Posterior vena cava (tissue), 2 donors: ENCODE measurements at regions not wholly inside any gene's neighbourhood (a gene's known extent, or its start where the extent isn't known, plus 50 kb on each side); places are given as distances from the start of the nearest gene placed in this dataset.
"Not testable (repeated sequence)": the region's sequence is repeated elsewhere in the genome, so short reads cannot be mapped to it uniquely, and the experiment has no call there.

ENCODE experiments used
- DNase-seq: peaks from one replicate; pipeline ENCODE4 v3.0.0-alpha.2; 2020; ENCODE audit warnings: low spot score
- intact Hi-C, 2 donors: fragments of 100-400 bp; cut with DNase I; formaldehyde crosslinking; loops; one replicate each; pipeline versions ENCODE4 v1.14.1 to v1.14.2; 2022 to 2023
- donor health status: DM: yes; HTN: yes; CAD: no.
- donor health status: DM: yes; HTN: yes; CAD: no.

GRCh38 chr10:42533866-42534265 is 104.5 kb downstream of the ZNF33B start:
- DNase-seq, intact Hi-C loops: not testable (repeated sequence)

GRCh38 chr10:42532996-42533395 is 105.4 kb downstream of the ZNF33B start:
- intact Hi-C loops = no loop called here
- DNase-seq = no peak

GRCh38 chr10:42523098-42523497 is 115.3 kb downstream of the ZNF33B start:
- DNase-seq = no peak
- intact Hi-C loops = no loop called here

- no peak for DNase-seq
- intact Hi-C loops = no loop called here
Observed at GRCh38 chr10:42519761-42520460, 118.5 kb downstream of the ZNF33B start.

GRCh38 chr10:42519079-42519478 is 119.3 kb downstream of the ZNF33B start:
- intact Hi-C loops = no loop called here
- no peak for DNase-seq

GRCh38 chr10:42513921-42514320 is 124.4 kb downstream of the ZNF33B start:
- no peak for DNase-seq
- intact Hi-C loops = no loop called here

GRCh38 chr10:42491801-42492200 is 146.6 kb downstream of the ZNF33B start:
- no peak for DNase-seq
- intact Hi-C loops = no loop called here

GRCh38 chr10:42491001-42491592 is 147.3 kb downstream of the ZNF33B start:
- DNase-seq = no peak
- intact Hi-C loops = no loop called here

GRCh38 chr10:42490368-42490767 is 148.0 kb downstream of the ZNF33B start:
- intact Hi-C loops = no loop called here
- DNase-seq = no peak

GRCh38 chr10:42488416-42488815 is 150.0 kb downstream of the ZNF33B start:
- intact Hi-C loops = no loop called here
- no peak for DNase-seq

- intact Hi-C loops = no loop called here
Observed at GRCh38 chr10:42482411-42482810, 156.0 kb downstream of the ZNF33B start.

GRCh38 chr10:42479057-42479456 is 159.3 kb downstream of the ZNF33B start:
- intact Hi-C loops = no loop called here
- no peak for DNase-seq

More at GRCh38 chr10:42482411-42482810, 156.0 kb downstream of the ZNF33B start:
- no peak for DNase-seq

- intact Hi-C loops = no loop called here
- no peak for DNase-seq
Observed at GRCh38 chr10:42477170-42477569, 161.2 kb downstream of the ZNF33B start.

GRCh38 chr10:42476101-42476500 is 162.3 kb downstream of the ZNF33B start:
- intact Hi-C loops = no loop called here
- no peak for DNase-seq

GRCh38 chr10:42475168-42476098 is 162.9 kb downstream of the ZNF33B start:
- intact Hi-C loops = no loop called here
- peak; percentile 83 for DNase-seq

GRCh38 chr10:42454313-42454712 is 184.1 kb downstream of the ZNF33B start:
- intact Hi-C loops = no loop called here
- no peak for DNase-seq

- intact Hi-C loops = no loop called here
- DNase-seq = no peak
Observed at GRCh38 chr10:42431095-42431494, 207.3 kb downstream of the ZNF33B start.

GRCh38 chr10:42428534-42428933 is 209.8 kb downstream of the ZNF33B start:
- intact Hi-C loops = no loop called here
- DNase-seq = no peak

- no peak for DNase-seq
- intact Hi-C loops = no loop called here
Observed at GRCh38 chr10:42422911-42423310, 215.5 kb downstream of the ZNF33B start.

- intact Hi-C loops = no loop called here
Observed at GRCh38 chr10:42421812-42422211, 216.6 kb downstream of the ZNF33B start.

More at GRCh38 chr10:42421812-42422211, 216.6 kb downstream of the ZNF33B start:
- DNase-seq = no peak
